Stimulated activated CD8-positive, alpha-beta memory T cell treated with anti-CD3 and anti-CD28 coated beads, Interleukin-12 subunit alpha, Interleukin-12 subunit beta, amount 100 ng/mL, for 24 hours (primary cell): ENCODE measurements at regions not wholly inside any gene's neighbourhood (a gene's known extent, or its start where the extent isn't known, plus 50 kb on each side); places are given as distances from the start of the nearest gene placed in this dataset.

Experiments
- DNase-seq: peaks from one replicate; pipeline ENCODE4 v3.0.0-alpha.2; 2020; ENCODE audit errors: extremely low read depth

DNA sequence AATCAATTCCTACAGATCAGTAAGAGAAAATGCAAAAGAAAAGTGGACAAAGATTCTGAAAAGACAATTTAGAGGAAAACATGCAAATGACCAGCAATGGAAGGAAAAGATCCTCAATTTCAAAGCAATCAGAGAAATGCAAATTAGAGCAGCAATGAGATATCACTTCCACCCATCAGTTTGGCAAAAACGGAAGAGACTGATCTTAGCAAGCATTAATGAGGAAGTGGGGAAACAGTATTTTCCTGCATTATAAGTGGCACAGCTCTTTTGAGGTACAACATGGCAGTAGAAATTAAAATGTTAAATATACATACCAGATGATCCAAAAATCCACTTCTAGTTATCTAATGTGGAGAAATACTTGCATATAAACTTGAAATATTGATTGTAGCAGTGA is 69.1 kb upstream of the SLC7A1 start:
- DNase-seq, result no peak

DNA sequence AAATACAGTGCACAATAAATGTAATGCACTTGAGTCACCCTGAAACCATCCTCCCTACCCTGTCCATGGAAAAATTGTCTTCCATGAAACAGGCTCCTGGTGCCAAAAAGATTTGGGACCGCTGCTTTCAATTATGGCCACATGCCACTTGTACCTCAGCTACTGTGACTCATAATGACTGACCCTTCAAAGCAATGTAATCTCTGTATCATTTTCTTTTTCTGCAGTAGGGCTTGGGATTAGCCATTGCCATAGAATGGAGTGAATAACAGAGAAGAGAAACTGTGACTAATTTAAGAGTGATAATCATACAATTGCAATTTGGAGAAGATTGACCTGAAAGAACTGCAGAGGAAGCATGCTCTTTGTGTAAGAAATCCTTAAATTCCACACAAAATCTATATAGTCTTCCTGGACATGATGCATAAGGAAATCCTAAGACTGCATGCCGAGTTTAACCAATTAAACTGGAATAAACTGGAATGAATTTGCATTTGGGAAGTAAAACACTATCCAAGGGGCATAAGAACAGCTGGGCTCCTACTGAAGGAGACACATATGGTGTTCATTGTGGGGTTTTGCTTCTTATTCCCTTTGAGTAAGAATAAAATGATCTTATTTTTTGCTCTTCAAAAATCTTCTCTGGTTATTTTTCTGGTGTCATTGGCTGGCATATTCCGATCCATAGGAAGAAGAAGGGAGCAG is 59.5 kb upstream of the SLC7A1 start:
- no peak for DNase-seq

DNA sequence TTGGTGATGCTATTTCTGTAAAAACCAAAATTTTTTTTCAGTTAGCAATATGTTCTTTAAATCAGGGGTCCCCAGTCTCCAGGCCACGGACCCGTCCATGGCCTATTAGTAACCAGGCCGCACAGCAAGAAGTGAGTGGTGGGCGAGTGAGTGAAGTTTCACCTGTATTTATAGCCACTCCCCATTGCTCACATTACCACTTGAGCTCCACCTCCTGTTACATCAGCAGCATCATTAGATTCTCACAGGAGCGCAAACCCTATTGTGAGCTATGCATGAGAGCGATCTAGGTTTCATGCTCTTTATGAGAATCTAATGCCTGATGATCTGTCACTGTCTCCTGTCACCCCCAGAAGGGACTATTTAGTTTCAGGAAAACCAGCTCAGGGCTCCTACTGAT is 58.9 kb upstream of the SLC7A1 start:
- no peak for DNase-seq

DNA sequence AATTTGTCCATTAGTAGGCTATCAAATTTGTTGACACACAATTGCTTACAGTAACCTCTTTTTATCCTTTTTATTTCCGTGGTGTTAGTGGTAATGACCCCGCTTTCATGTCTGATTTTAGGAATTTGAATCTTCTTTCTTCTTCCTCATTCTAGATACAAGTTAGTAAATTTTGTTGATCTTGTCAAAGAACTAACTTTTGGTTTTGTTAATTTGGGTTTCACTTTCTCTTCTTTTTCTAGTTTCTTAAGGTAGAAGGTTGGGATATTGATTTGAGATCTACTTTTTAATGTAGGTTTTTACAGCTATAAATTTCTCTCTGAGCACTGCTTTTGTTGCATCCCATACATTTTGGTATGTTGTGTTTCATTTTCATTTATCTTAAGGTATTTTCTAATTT is 53.3 kb upstream of the SLC7A1 start:
- no peak for DNase-seq
